ENCODE measurements at regions not wholly inside any gene's neighbourhood (a gene's known extent, or its start where the extent isn't known, plus 50 kb on each side); places are given as distances from the start of the nearest gene placed in this dataset.

DNA sequence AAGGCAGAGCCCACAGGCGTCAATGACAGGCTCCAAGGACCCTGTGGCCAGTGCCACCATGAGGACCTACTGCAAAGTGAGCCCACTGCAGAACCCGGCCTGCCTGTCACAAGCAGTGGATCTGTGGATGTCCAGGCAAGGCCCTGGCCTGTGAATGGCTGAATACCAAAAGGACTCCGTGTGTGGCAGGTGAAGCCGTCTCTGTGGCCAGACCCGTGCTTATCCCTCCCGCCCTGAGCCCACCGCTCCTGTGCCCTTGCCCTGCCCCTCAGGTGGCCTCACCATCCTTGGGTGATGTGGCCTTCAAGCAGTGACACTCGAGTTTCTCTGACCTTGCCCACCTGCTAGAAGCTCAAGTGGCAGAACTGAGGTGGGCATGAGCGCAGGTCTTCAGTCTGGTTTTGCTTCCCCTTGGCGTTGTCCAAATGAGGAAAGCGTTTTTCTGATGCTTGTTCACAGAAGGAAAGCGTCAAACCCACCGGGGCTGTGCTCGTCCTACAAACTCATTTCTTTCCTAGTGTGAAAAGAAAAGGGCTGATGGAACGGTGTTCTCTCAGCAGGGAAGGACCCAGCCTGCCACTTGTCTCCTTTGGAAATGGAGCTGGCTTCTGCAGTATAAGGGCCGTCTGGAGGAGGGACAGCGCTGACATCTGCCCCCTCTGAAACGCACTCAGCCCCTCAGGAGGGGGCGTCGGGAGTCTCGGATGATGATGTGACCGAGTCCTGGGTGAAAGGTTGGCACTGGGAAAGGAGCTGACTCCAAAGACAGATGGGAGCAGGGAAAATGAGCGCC lies 377.7 kb upstream of the IRX4 start:
- no peaks in the 10 kb centered on the region for H3K9me3 ChIP-seq (ENCODE audit: control insufficient read depth, low read length)
- no peaks in the 10 kb centered on the region for H3K4me1 ChIP-seq (ENCODE audit: control insufficient read depth, insufficient read depth, low read length, poor library complexity, severe bottlenecking)
- no peak overlapping the region for H3K4me3 ChIP-seq (ENCODE audit: extremely low read depth, insufficient read depth, low read length, poor library complexity, severe bottlenecking)
- no peak overlapping the region for H3K27ac ChIP-seq (ENCODE audit: low read depth, low read length, severe bottlenecking)
- 80 to 88% methylated on average over 23 of the region's 23 CpGs for WGBS, 2 experiments (ENCODE audit: insufficient coverage in 2 of 2)
- H3K36me3 ChIP-seq (ENCODE audit: control insufficient read depth, insufficient read depth, low read length), result no peaks in the 10 kb centered on the region

DNA sequence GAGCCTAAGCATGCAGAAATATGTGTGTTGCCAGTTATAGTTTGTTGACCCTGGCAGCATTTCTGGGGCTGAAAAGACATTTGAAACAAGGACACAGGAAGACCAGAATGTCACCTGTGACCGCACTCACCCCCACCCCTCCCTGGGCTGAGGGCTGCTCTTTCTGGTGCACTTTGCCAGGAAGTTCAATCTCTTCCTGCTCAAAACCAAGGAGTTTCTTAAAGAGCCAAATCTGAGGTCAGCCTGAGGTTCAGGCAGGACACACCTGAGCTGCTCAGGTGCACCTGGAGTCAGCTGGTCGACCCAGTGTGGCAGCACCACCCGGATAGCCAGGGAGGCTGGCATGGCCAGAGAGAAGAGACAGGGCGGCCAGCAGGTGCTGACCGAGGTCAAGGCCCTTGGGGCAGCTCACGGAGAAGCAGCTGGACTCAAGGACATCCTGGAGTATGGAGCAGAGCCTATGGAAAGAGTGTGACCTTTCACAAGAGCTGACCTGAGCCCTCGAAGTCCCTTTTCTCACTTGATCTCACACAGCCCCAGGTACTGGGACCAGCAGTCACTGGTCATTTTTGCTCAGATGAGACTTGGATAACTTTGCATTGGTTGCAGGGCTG lies 376.9 kb upstream of the IRX4 start:
- Histone ChIP-seq H3K27ac (ENCODE audit: low read depth, low read length, severe bottlenecking) (no peak overlapping the region), H3K4me3 (ENCODE audit: extremely low read depth, insufficient read depth, low read length, poor library complexity, severe bottlenecking) (no peak overlapping the region), H3K4me1 (ENCODE audit: control insufficient read depth, insufficient read depth, low read length, poor library complexity, severe bottlenecking) (no peaks in the 10 kb centered on the region), H3K36me3 (ENCODE audit: control insufficient read depth, insufficient read depth, low read length) (no peaks in the 10 kb centered on the region), H3K9me3 (ENCODE audit: control insufficient read depth, low read length) (no peaks in the 10 kb centered on the region)
- 77 to 80% methylated on average over 6 to 7 of the region's 7 CpGs for WGBS, 2 experiments (ENCODE audit: insufficient coverage in 2 of 2)

DNA sequence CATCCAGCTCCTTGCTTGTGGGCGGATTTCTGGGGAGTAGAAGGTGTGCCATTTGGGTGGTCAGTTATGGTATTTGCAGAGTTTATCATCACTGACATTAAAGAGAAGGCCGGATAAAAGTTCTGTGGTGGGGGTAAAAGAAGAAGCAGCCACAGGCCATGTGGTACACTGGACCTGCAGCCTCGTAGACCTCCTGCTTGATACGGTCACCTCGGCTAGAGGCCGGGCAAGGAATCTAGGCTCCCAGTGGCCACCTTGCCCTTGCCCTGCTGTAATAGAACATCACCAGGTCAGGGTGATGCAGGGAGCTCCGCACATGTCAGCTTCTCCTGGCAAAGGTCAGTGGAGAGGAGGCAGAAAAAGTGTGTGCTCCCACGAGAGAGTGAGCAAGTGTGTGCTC lies 376.1 kb upstream of the IRX4 start:
- WGBS, 2 experiments (ENCODE audit: insufficient coverage in 2 of 2), result 83 to 84% methylated on average over 7 to 8 of the region's 8 CpGs
- no peaks in the 10 kb centered on the region for H3K36me3 ChIP-seq (ENCODE audit: control insufficient read depth, insufficient read depth, low read length)
- no peaks in the 10 kb centered on the region for H3K9me3 ChIP-seq (ENCODE audit: control insufficient read depth, low read length)
- no peak overlapping the region for H3K4me3 ChIP-seq (ENCODE audit: extremely low read depth, insufficient read depth, low read length, poor library complexity, severe bottlenecking)
- H3K27ac ChIP-seq (ENCODE audit: low read depth, low read length, severe bottlenecking), result no peak overlapping the region
- no peaks in the 10 kb centered on the region for H3K4me1 ChIP-seq (ENCODE audit: control insufficient read depth, insufficient read depth, low read length, poor library complexity, severe bottlenecking)

DNA sequence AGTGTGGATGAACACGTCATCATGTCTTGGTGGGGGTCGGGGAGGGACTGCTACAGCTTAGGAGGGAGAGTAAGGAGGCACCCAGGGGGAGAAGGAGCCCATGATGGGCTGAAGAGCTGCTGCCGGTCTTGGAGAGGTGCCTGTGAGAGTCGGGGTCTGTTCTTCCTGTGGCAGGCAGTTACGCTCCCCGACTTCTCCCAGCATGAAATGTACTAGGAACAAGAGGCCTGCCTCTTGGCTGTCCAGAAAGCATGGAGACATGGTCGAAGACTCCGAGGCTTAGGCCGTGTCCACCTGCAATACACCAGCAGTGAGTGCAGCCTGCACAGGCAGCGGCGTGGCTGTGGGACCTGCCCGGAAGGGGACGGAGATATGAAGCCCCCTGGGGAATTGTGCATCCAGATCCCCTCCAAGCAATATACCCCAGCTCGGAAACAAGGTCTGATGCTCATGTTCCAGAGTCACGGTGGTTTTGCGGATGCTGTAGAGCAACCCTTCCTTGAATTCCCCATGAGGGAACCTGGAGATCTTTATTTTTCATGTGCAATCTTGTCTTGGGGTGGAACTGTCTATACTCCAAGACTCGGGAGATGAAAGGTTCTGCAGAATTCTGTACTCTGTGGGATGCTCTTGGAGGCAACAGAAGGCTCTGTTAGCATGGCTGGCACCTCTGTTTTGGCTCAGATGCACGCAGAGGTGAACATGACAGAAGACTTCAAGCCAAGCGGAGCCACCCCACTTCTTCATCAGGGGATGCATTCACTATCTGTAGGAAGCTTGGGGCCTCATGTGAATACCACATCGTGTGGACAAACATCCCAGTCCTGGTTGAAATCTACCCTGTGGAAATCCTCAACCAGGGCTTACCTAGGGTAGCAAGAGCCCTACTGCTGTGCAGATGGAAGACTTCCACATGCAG lies 374.9 kb upstream of the IRX4 start:
- no peak overlapping the region for H3K27ac ChIP-seq (ENCODE audit: low read depth, low read length, severe bottlenecking)
- no peak overlapping the region for H3K4me3 ChIP-seq (ENCODE audit: extremely low read depth, insufficient read depth, low read length, poor library complexity, severe bottlenecking)
- no peaks in the 10 kb centered on the region for H3K9me3 ChIP-seq (ENCODE audit: control insufficient read depth, low read length)
- no peaks in the 10 kb centered on the region for H3K4me1 ChIP-seq (ENCODE audit: control insufficient read depth, insufficient read depth, low read length, poor library complexity, severe bottlenecking)
- 92 to 94% methylated on average over 18 to 19 of the region's 20 CpGs for WGBS, 2 experiments (ENCODE audit: insufficient coverage in 2 of 2)
- no peaks in the 10 kb centered on the region for H3K36me3 ChIP-seq (ENCODE audit: control insufficient read depth, insufficient read depth, low read length)

DNA sequence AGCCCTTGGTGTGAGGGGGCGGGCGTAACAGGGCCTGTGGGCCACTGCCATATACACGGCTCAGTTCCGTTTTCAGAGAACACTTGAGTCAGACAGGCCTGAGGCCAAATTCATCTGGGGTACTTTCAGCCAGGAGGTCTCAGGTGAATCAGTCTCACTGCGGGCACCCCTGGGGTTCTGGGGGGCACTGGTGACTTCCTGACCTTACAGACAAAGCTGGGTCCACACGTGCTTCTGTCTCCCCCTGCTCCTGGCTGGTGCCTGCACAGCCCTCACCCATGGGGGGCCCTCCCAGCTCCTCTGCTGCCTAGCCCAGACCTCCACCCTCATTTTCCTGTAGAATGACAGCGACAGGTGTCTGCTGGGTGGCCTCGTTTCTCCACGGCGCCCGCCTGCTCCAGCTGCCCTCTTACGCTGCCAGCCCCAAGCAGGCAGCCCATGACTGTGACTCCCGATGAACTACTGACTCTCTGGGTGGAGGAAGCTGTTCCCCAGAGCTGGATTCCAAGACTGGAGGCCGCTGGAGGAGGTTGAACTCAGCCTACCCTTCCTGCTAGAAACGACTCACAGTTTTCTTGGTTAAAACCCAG lies 374.1 kb upstream of the IRX4 start:
- Histone ChIP-seq H3K4me3 (ENCODE audit: extremely low read depth, insufficient read depth, low read length, poor library complexity, severe bottlenecking) (no peak overlapping the region), H3K9me3 (ENCODE audit: control insufficient read depth, low read length) (no peaks in the 10 kb centered on the region), H3K36me3 (ENCODE audit: control insufficient read depth, insufficient read depth, low read length) (no peaks in the 10 kb centered on the region), H3K27ac (ENCODE audit: low read depth, low read length, severe bottlenecking) (no peak overlapping the region), H3K4me1 (ENCODE audit: control insufficient read depth, insufficient read depth, low read length, poor library complexity, severe bottlenecking) (no peaks in the 10 kb centered on the region)
- 86 to 87% methylated on average over 11 to 13 of the region's 15 CpGs for WGBS, 2 experiments (ENCODE audit: insufficient coverage in 2 of 2)

DNA sequence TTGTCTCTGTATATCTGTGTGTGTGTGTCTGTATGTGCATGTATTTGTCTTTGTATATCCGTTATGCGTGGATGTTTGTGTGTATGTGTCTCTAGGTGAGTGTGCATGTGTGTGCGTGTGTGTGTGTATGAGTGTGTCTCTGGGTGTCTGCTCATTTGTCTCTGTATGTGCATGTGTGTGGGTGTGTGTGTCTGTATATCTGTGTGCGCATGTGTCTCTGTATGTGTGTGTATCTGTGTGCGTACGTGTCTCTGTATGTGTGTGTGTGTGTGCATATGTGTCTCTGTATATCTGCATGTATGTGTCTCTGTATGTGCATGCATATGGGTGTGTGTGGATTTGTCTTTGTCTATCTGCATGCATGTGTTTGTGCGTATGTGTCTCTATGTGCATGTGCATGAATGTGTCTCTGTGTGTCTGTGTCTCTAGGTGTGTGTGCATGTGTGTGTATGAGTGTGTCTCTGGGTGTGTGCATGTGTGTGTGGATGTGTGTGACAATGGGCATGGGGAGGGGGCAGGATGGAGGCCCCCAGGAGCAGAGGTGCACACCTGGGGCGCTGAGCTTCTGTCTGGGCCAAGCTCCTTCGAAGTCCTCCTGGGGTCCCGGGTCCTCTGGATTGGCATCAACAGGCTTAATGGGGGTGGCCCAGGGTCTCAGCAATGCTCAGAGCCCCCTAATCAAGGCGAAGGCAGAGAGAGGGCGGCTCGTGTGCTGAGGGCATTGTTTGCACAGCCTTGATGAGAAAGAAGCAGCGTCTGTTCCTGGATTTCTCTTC lies 373.4 kb upstream of the IRX4 start:
- no peaks in the 10 kb centered on the region for H3K4me1 ChIP-seq (ENCODE audit: control insufficient read depth, insufficient read depth, low read length, poor library complexity, severe bottlenecking)
- no peaks in the 10 kb centered on the region for H3K36me3 ChIP-seq (ENCODE audit: control insufficient read depth, insufficient read depth, low read length)
- no peak overlapping the region for H3K27ac ChIP-seq (ENCODE audit: low read depth, low read length, severe bottlenecking)
- 82 to 83% methylated on average over 13 to 14 of the region's 14 CpGs for WGBS, 2 experiments (ENCODE audit: insufficient coverage in 2 of 2)
- no peaks in the 10 kb centered on the region for H3K9me3 ChIP-seq (ENCODE audit: control insufficient read depth, low read length)
- H3K4me3 ChIP-seq (ENCODE audit: extremely low read depth, insufficient read depth, low read length, poor library complexity, severe bottlenecking), result no peak overlapping the region

DNA sequence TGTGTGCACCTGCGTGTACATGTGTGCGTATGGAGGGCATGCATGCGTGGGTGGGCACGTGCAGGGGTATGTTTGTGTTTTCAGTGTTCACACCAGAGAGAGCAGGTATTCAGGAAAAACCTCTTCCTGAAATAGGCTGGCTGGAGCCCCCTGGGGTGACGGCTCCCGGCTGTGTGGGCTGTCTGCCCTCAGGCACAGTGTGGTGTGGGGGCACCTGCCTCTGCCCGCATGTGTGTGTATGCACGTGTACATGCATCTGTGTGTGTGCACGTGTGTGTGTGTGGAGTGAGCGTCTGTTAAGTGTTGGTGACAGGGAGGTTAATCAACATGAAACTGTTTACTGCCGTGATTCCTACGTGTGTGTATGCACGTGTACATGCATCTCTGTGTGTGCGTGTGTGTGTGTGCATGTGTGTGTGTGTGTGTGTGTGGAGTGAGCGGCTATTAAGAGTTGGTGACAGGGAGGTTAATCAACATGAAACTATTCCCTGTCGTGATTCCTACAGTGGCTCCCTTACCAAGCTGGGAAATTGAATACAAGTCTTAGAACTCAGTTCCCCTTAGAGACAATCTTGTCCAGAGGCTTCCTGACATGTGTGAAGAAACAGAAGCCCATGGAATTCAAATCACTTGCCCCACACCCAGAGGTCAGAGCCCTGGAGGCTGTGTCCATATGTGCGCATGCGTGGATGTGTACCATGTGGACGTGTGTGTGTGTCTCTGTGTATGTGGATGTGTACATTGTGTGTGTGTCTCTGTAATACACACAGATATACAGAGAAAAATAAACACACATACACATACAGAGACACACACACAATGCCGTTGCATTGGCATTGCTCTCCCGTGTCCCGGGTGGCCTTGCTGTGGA lies 372.4 kb upstream of the IRX4 start:
- 82 to 86% methylated on average over 14 to 15 of the region's 22 CpGs for WGBS, 2 experiments (ENCODE audit: insufficient coverage in 2 of 2)

DNA sequence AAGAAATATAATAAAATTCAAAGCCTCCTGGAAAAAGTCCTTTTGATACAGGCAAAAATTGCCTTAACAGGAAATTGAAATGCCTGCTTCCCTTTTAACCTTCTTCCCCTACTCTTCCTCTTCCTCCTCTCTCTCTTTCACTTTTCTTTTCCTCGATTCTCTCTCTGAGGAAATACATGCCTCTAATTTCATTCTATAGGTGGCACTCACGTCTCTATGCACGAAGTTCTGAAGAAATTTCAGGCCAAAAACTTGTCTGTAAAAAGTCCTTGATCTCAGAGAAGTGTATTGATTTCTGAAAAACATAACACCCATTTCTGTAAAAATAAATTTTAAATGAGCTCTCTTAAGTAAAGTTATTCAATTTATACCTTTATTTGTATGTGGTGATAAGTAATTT lies 371.7 kb upstream of the IRX4 start:
- H3K9me3 ChIP-seq (ENCODE audit: control insufficient read depth, low read length), result no peaks in the 10 kb centered on the region
- H3K4me3 ChIP-seq (ENCODE audit: extremely low read depth, insufficient read depth, low read length, poor library complexity, severe bottlenecking), result no peak overlapping the region
- H3K4me1 ChIP-seq (ENCODE audit: control insufficient read depth, insufficient read depth, low read length, poor library complexity, severe bottlenecking), result no peaks in the 10 kb centered on the region
- WGBS, 2 experiments (ENCODE audit: insufficient coverage in 2 of 2), result 73 to 100% methylated on average over 1 to 2 of the region's 3 CpGs
- H3K27ac ChIP-seq (ENCODE audit: low read depth, low read length, severe bottlenecking), result no peak overlapping the region
- no peaks in the 10 kb centered on the region for H3K36me3 ChIP-seq (ENCODE audit: control insufficient read depth, insufficient read depth, low read length)

More for the DNA sequence above, 372.4 kb upstream of the IRX4 start:
- H3K4me3 ChIP-seq (ENCODE audit: extremely low read depth, insufficient read depth, low read length, poor library complexity, severe bottlenecking), result no peak overlapping the region
- no peaks in the 10 kb centered on the region for H3K4me1 ChIP-seq (ENCODE audit: control insufficient read depth, insufficient read depth, low read length, poor library complexity, severe bottlenecking)
- H3K36me3 ChIP-seq (ENCODE audit: control insufficient read depth, insufficient read depth, low read length), result no peaks in the 10 kb centered on the region
- no peak overlapping the region for H3K27ac ChIP-seq (ENCODE audit: low read depth, low read length, severe bottlenecking)
- H3K9me3 ChIP-seq (ENCODE audit: control insufficient read depth, low read length), result no peaks in the 10 kb centered on the region

DNA sequence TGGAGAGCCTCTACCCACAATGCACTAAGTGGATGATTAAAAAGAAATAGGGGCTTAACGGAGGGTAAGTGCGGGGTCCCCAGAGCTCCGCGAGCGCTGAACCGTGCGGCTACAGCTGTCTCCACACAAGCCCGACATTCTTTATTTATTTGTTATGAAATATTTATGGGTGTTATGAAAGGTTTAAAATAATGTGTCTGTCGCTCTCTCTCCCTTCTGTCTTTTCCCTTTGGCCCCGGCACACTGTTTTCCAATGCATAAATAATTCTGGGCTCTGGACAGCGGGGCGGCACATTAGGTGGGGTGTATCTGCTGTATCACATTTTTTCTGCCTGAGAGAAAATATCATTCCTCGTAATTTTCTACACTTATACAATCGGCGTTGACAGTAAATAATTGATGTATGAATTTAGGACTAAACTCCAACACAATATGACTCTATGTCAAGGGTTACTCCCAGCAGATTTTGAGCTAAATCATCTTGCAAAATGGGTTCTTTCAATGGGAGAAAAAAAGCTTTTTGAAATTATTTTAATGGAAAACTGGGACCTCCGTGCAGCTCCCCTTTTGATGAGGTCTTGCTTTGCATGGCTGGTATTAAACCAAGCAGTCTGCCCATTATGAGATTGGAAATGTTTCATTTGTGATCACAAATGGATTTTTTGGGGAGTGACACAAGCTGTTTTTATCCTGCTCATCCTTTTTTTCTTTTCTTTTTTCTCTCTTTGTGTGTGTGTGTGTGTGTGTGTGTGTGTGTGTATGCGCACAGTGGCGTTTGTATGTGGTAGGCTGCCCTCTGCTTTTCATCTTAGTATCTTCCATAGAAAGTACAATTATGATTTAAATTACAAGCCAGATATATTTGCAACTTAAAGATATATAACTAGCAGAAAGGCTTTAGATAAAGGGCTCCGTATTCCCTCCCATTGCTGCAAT lies 370.6 kb upstream of the IRX4 start:
- 95 to 100% methylated on average over 1 to 2 of the region's 19 CpGs for WGBS, 2 experiments (ENCODE audit: insufficient coverage in 2 of 2)
- Histone ChIP-seq H3K27ac (ENCODE audit: low read depth, low read length, severe bottlenecking) (no peak overlapping the region), H3K36me3 (ENCODE audit: control insufficient read depth, insufficient read depth, low read length) (no peaks in the 10 kb centered on the region), H3K4me1 (ENCODE audit: control insufficient read depth, insufficient read depth, low read length, poor library complexity, severe bottlenecking) (no peaks in the 10 kb centered on the region), H3K9me3 (ENCODE audit: control insufficient read depth, low read length) (no peaks in the 10 kb centered on the region), H3K4me3 (ENCODE audit: extremely low read depth, insufficient read depth, low read length, poor library complexity, severe bottlenecking) (no peak overlapping the region)
